PC-9 (cell line): ENCODE measurements at regions not wholly inside any gene's neighbourhood (a gene's known extent, or its start where the extent isn't known, plus 50 kb on each side); places are given as distances from the start of the nearest gene placed in this dataset.
A peak's percentile ranks its signal among the peaks of the same experiment; 100 is the strongest.

ENCODE experiments used
- BruUV-seq: library from RNA; stranded (reverse); fragments of 400-500 nt; replicated peaks from 2 replicates; lab custom pipeline; 2021; lab: Mats Ljungman, UMichigan
- CTCF ChIA-PET: fragments of 300-600 bp; sonication (Branson Sonifier 250); formaldehyde crosslinking; loops from one replicate; lab custom pipeline; 2022; ENCODE audit warnings: antibody characterized with exemption; lab: Charles Lee
- POLR2A ChIA-PET: fragments of 300-600 bp; sonication (Branson Sonifier 250); formaldehyde crosslinking; loops from one replicate; lab custom pipeline; 2022; ENCODE audit warnings: antibody characterized with exemption; ENCODE audit not compliant: unreplicated experiment; lab: Charles Lee
- DNase-seq, 2 experiments: peaks; one replicate each; pipeline versions ENCODE4 v3.0.0 to v3.0.0-alpha.2; 2015 to 2022; ENCODE audit warnings: mixed read lengths in 1 of 2
- H2AFZ ChIP-seq: fragments of 200-600 bp; sonication (generic); 2 replicates; pipeline ENCODE4 v1.8.1; 2017; ENCODE audit warnings: antibody characterized with exemption
- H3F3A ChIP-seq: fragments of 200-600 bp; sonication (generic); 2 replicates; pipeline ENCODE4 v1.8.1; 2017; ENCODE audit warnings: antibody characterized with exemption, mild to moderate bottlenecking, low read depth; ENCODE audit not compliant: insufficient read depth
- H3K27ac ChIP-seq: fragments of 200-600 bp; sonication (generic); 2 replicates; pipeline ENCODE4 v1.6.1; 2016; ENCODE audit warnings: mixed run types
- H3K27me3 ChIP-seq: fragments of 200-600 bp; sonication (generic); 2 replicates; pipeline ENCODE4 v1.6.1; 2016; ENCODE audit warnings: low read depth, mixed run types; ENCODE audit not compliant: insufficient read depth
- H3K36me3 ChIP-seq: fragments of 200-600 bp; sonication (generic); 2 replicates; pipeline ENCODE4 v1.6.1; 2016; ENCODE audit warnings: low read depth, mixed run types
- H3K4me1 ChIP-seq: fragments of 200-600 bp; sonication (generic); replicated peaks from 2 replicates; pipeline ENCODE4 v1.6.1; 2016; ENCODE audit warnings: mixed run types; ENCODE audit not compliant: insufficient read depth
- H3K4me2 ChIP-seq: fragments of 200-600 bp; sonication (generic); 2 replicates; pipeline ENCODE4 v1.6.1; 2017; ENCODE audit warnings: mixed run types
- H3K4me3 ChIP-seq: fragments of 200-600 bp; sonication (generic); 2 replicates; pipeline ENCODE4 v1.6.1; 2016; ENCODE audit warnings: mixed run types
- H3K79me2 ChIP-seq: fragments of 200-600 bp; sonication (generic); 2 replicates; pipeline ENCODE4 v1.6.1; 2017; ENCODE audit warnings: low read depth, mixed run types
- H3K9me2 ChIP-seq: fragments of 200-600 bp; sonication (generic); 2 replicates; pipeline ENCODE4 v1.8.1; 2017; ENCODE audit warnings: mild to moderate bottlenecking; ENCODE audit not compliant: insufficient read depth
- H3K9me3 ChIP-seq: fragments of 200-600 bp; sonication (generic); 2 replicates; pipeline ENCODE4 v1.8.1; 2016; ENCODE audit warnings: low read depth; ENCODE audit not compliant: insufficient read depth
- H4K20me1 ChIP-seq: fragments of 200-600 bp; sonication (generic); 2 replicates; pipeline ENCODE4 v1.8.1; 2017; ENCODE audit not compliant: insufficient read depth
- EZH2 ChIP-seq: fragments of 200-600 bp; sonication (generic); IDR thresholded peaks from 2 replicates; pipeline ENCODE4 v1.8.0; 2017; ENCODE audit warnings: antibody characterized with exemption, low read depth
- intact Hi-C: fragments of 100-400 bp; cut with micrococcal nuclease; formaldehyde crosslinking; loops from one replicate; pipeline ENCODE4 v1.10.0; 2022; ENCODE audit not compliant: unreplicated experiment
- TF ChIP-seq, protein P1 (sequence below): fragments of 200-600 bp; sonication (generic); conservative IDR thresholded peaks from 2 replicates; pipeline ENCODE4 v1.6.1; 2017; ENCODE audit warnings: mixed run types, antibody characterized with exemption, mild to moderate bottlenecking, moderate library complexity

- Histone ChIP-seq H3K27me3 (no peaks in the 10 kb centered on the region), H3K36me3 (no peaks in the 10 kb centered on the region), H3K4me2 (no peak overlapping the region), H3K9me3 (no peaks in the 10 kb centered on the region), H3K4me1 (peaks cover 45% of the 10 kb centered on the region), H3K79me2 (no peaks in the 10 kb centered on the region), H3K9me2 (no peaks in the 10 kb centered on the region), H4K20me1 (no peaks in the 10 kb centered on the region), H2AFZ (no peak overlapping the region), H3F3A (peaks cover 29% of the 10 kb centered on the region), H3K4me3 (no peak overlapping the region), H3K27ac (no peak overlapping the region)
- TF ChIP-seq, protein P1, sequence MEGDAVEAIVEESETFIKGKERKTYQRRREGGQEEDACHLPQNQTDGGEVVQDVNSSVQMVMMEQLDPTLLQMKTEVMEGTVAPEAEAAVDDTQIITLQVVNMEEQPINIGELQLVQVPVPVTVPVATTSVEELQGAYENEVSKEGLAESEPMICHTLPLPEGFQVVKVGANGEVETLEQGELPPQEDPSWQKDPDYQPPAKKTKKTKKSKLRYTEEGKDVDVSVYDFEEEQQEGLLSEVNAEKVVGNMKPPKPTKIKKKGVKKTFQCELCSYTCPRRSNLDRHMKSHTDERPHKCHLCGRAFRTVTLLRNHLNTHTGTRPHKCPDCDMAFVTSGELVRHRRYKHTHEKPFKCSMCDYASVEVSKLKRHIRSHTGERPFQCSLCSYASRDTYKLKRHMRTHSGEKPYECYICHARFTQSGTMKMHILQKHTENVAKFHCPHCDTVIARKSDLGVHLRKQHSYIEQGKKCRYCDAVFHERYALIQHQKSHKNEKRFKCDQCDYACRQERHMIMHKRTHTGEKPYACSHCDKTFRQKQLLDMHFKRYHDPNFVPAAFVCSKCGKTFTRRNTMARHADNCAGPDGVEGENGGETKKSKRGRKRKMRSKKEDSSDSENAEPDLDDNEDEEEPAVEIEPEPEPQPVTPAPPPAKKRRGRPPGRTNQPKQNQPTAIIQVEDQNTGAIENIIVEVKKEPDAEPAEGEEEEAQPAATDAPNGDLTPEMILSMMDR = no peak
- TF ChIP-seq EZH2 = no peak
- intact Hi-C loops = loop anchor here (10.0 kb wide), 1 partner anchor 467 kb away; no protein-coding TSS in a partner anchor
- BruUV-seq = no TSS peak
- POLR2A ChIA-PET = no interaction called here
- DNase-seq = no peak
- CTCF ChIA-PET = no interaction called here
These were observed 126.1 kb upstream of the CPEB4 start for GRCh38 chr5:173762045-173762444.

GRCh38 chr5:173762930-173763329 lies 125.2 kb upstream of the CPEB4 start:
- Histone ChIP-seq H3F3A (peaks cover 36% of the 10 kb centered on the region), H3K4me2 (peak overlapping the region; percentile 32), H3K9me3 (no peaks in the 10 kb centered on the region), H3K4me3 (no peak overlapping the region), H3K9me2 (no peaks in the 10 kb centered on the region), H3K4me1 (peaks cover 46% of the 10 kb centered on the region), H2AFZ (no peak overlapping the region), H3K79me2 (no peaks in the 10 kb centered on the region), H3K36me3 (no peaks in the 10 kb centered on the region), H3K27me3 (no peaks in the 10 kb centered on the region), H4K20me1 (no peaks in the 10 kb centered on the region), H3K27ac (peak overlapping the region; percentile 91)
- ChIA-PET CTCF (no interaction called here), POLR2A (no interaction called here)
- TF ChIP-seq, protein P1 = no peak
- BruUV-seq = no TSS peak
- DNase-seq = peak; percentile 24 to 49
- intact Hi-C loops = loop anchor here (10.0 kb wide), 1 partner anchor 468 kb away; no protein-coding TSS in a partner anchor

- no peaks in the 10 kb centered on the region for H3K9me3 ChIP-seq
- ChIA-PET POLR2A (interaction anchor here (0.5 kb wide), 1 partner anchor 117 kb away, joined by 9 read pairs; no protein-coding TSS in a partner anchor), CTCF (no interaction called here)
- H3K4me1 ChIP-seq = peaks cover 46% of the 10 kb centered on the region
- H3K27me3 ChIP-seq = no peaks in the 10 kb centered on the region
- BruUV-seq = no TSS peak
- peak overlapping the region; percentile 91 for H3K27ac ChIP-seq
- no peaks in the 10 kb centered on the region for H3K9me2 ChIP-seq
- DNase-seq = no peak
- H4K20me1 ChIP-seq = no peaks in the 10 kb centered on the region
- H3K79me2 ChIP-seq = no peaks in the 10 kb centered on the region
- H3K4me2 ChIP-seq = peak overlapping the region; percentile 32
- no peak for TF ChIP-seq EZH2
- TF ChIP-seq, protein P1 = no peak
- peaks cover 36% of the 10 kb centered on the region for H3F3A ChIP-seq
- H2AFZ ChIP-seq = no peak overlapping the region
- intact Hi-C loops = loop anchor here (10.0 kb wide), 1 partner anchor 469 kb away; no protein-coding TSS in a partner anchor
- no peak overlapping the region for H3K4me3 ChIP-seq
- no peaks in the 10 kb centered on the region for H3K36me3 ChIP-seq
These were observed 124.7 kb upstream of the CPEB4 start for GRCh38 chr5:173763410-173763809.
